ENCODE measurements at regions not wholly inside any gene's neighbourhood (a gene's known extent, or its start where the extent isn't known, plus 50 kb on each side); places are given as distances from the start of the nearest gene placed in this dataset.

GRCh38 chr12:83321971-83322370, 635.3 kb downstream of the TMTC2 start:
- no peak for TF ChIP-seq ZNF274 (IDR thresholded peaks at IDR 0.05; ENCODE audit: low read depth, low read length)
- no peak for TF ChIP-seq YY1 (IDR thresholded peaks at IDR 0.05; ENCODE audit: insufficient read depth, insufficient read length)
- TF ChIP-seq SUZ12 (IDR thresholded peaks at IDR 0.05; ENCODE audit: extremely low read depth, insufficient read depth, insufficient read length): no peak
